ENCODE measurements at regions not wholly inside any gene's neighbourhood (a gene's known extent, or its start where the extent isn't known, plus 50 kb on each side); places are given as distances from the start of the nearest gene placed in this dataset.

DNA sequence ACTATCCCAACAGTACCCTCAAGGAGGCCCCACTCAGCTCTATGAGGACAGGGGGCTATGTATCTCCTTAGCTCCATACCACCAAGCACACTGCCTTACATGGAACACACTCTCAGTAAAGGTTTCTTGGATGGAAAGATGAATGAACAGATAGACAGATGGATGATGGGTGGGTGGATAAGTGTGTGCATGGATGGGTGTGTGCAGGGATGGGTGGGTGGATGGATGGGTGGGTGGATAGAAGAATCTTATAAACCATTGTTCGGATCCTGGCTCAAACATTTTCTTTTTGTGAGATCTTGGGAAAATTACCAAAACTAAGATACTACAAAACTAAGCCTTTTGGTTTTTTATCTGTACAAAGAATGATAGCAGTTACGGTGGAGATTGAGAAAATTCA is 111.0 kb upstream of the NFIA start:
- no peak for DNase-seq
- Histone ChIP-seq H3K27ac (ENCODE audit: insufficient read depth, low read length, poor library complexity, severe bottlenecking) (no peak overlapping the region), H3K9me3 (ENCODE audit: control insufficient read depth, low read length) (no peaks in the 10 kb centered on the region), H3K36me3 (ENCODE audit: control insufficient read depth, insufficient read depth, low read length) (no peaks in the 10 kb centered on the region), H3K27me3 (replicated peaks; ENCODE audit: control insufficient read depth, insufficient read depth, low read length, poor library complexity, severe bottlenecking) (no peaks in the 10 kb centered on the region), H3K4me1 (ENCODE audit: control insufficient read depth, insufficient read depth, low read length, poor library complexity, severe bottlenecking) (no peaks in the 10 kb centered on the region), H3K4me3 (ENCODE audit: insufficient read depth, low read depth, low read length, poor library complexity, severe bottlenecking) (no peak overlapping the region)

DNA sequence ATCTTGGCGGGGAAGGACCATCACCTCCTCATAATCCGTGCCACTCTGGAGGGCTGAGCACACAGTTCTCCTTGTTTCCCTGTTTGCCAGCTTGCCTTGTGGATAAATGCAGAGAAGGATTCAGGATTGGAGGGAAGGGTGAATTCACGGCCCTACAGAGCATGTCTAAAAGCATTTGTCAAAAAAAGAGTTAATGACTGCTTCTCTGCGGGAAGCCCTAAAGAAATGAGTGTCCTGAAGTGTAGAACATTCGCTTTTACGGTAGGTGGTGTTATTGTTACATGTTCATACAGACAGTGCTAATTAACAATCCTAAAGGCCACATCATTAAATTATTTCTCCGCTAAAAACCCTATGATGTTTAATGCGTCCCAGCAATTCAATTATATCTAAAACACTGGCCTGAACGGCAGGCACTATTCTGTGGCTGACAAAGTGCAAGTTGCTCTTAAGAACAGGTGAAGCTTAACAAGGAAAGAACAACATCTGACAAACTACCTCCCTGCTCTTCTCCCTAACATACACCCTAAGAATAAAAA is 112.3 kb upstream of the NFIA start:
- Histone ChIP-seq H3K9me3 (ENCODE audit: control insufficient read depth, low read length) (no peaks in the 10 kb centered on the region), H3K27ac (ENCODE audit: insufficient read depth, low read length, poor library complexity, severe bottlenecking) (no peak overlapping the region), H3K36me3 (ENCODE audit: control insufficient read depth, insufficient read depth, low read length) (no peaks in the 10 kb centered on the region), H3K27me3 (replicated peaks; ENCODE audit: control insufficient read depth, insufficient read depth, low read length, poor library complexity, severe bottlenecking) (no peaks in the 10 kb centered on the region), H3K4me1 (ENCODE audit: control insufficient read depth, insufficient read depth, low read length, poor library complexity, severe bottlenecking) (no peaks in the 10 kb centered on the region), H3K4me3 (ENCODE audit: insufficient read depth, low read depth, low read length, poor library complexity, severe bottlenecking) (no peak overlapping the region)
- no peak for DNase-seq

DNA sequence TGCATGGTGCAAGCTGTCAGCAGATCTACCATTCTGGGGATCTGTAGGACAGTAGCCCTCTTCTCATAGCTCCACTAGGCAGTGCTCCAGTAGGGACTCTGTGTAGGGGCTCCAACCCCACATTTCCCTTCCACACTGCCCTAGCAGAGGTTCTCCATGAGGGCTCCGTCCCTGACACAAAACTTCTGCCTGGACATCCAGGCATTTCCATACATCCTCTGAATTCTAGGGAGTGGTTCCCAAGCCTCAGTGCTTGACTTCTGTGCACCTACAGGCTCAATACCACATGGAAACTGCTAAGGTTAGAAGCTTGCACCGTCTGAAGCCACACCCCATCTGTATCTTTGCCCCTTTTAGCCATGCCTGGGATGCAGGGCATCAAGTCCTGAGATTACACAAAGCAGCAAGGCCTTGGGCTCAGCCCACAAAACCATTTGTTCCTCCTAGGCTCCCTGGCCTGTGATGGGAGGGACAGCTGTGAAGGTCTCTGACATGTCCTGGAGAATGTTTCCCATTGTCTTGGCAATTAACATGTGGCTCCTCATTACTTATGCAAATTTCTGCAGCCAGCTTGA is 117.0 kb upstream of the NFIA start:
- Histone ChIP-seq H3K4me1 (ENCODE audit: control insufficient read depth, insufficient read depth, low read length, poor library complexity, severe bottlenecking) (no peaks in the 10 kb centered on the region), H3K27ac (ENCODE audit: insufficient read depth, low read length, poor library complexity, severe bottlenecking) (no peak overlapping the region), H3K9me3 (ENCODE audit: control insufficient read depth, low read length) (no peaks in the 10 kb centered on the region), H3K36me3 (ENCODE audit: control insufficient read depth, insufficient read depth, low read length) (no peaks in the 10 kb centered on the region), H3K4me3 (ENCODE audit: insufficient read depth, low read depth, low read length, poor library complexity, severe bottlenecking) (no peak overlapping the region), H3K27me3 (replicated peaks; ENCODE audit: control insufficient read depth, insufficient read depth, low read length, poor library complexity, severe bottlenecking) (no peaks in the 10 kb centered on the region)
- no peak for DNase-seq

DNA sequence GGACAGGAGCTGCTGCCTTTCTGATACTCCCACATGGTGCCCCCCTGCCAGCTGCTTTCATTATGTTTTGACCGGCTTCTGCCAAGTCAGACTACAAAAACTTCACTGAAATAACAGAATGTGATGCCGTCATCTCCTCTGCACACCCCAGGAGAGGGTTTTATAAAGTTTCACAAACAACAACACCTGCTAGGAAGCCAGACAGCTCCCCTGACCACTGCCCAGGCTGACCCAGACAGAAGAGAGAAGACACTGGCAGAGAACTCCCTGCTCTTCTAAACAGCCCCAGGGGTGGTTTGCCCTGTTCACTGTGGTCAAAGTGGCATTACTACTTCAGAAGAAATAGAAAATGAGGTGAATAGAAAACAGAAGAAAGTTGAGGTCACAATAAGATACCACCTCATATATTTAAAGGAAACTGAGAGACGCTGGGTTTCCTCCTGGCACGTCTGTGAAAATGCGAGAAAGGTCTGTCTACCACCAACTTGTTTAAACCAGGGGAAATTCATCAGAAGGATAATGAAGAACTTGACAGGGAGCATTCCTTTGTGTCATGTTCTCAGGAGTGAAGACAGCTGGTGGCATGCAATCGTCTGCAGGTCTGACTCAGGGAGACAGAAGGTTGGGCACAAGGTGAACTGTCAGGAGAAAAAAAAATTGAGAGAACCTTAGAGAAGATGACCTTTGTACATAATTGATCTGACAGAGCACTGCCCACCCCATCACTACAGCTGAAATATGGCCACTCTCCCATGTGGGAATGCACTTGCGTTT is 119.0 kb upstream of the NFIA start:
- Histone ChIP-seq H3K36me3 (ENCODE audit: control insufficient read depth, insufficient read depth, low read length) (no peaks in the 10 kb centered on the region), H3K27me3 (replicated peaks; ENCODE audit: control insufficient read depth, insufficient read depth, low read length, poor library complexity, severe bottlenecking) (no peaks in the 10 kb centered on the region), H3K27ac (ENCODE audit: insufficient read depth, low read length, poor library complexity, severe bottlenecking) (no peak overlapping the region)

DNA sequence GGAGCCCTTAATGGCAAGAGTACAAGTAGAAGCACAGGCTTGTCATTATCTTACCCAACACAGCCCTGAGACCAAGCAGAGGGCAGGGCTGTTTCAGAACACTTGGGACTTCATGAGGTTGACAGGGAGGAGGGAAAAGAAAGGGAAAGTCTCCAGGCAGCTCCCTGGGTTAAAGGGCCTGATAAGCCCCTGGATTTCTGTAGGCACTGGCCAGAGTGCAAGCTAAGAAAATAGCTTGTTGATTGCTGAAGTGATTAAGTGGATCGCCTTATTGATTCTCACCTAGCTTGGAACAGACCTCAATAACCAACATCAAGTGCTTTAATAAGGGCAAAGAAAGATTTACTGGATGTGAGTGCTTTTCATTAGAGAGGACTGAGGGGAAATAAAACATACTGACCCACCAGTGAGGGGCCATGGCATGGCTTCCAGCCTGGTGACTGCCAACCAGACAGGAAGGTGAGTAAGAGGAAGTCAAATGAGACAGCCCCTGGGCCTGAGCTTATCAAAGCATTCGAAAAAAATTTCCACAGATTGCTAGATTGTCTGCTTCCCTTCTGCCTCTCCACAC is 121.4 kb upstream of the NFIA start:
- no peak overlapping the region for H3K4me3 ChIP-seq (ENCODE audit: insufficient read depth, low read depth, low read length, poor library complexity, severe bottlenecking)
- H3K36me3 ChIP-seq (ENCODE audit: control insufficient read depth, insufficient read depth, low read length), result no peaks in the 10 kb centered on the region
- no peaks in the 10 kb centered on the region for H3K27me3 ChIP-seq (replicated peaks; ENCODE audit: control insufficient read depth, insufficient read depth, low read length, poor library complexity, severe bottlenecking)
- no peaks in the 10 kb centered on the region for H3K4me1 ChIP-seq (ENCODE audit: control insufficient read depth, insufficient read depth, low read length, poor library complexity, severe bottlenecking)
- no peaks in the 10 kb centered on the region for H3K9me3 ChIP-seq (ENCODE audit: control insufficient read depth, low read length)
- no peak for DNase-seq
- no peak overlapping the region for H3K27ac ChIP-seq (ENCODE audit: insufficient read depth, low read length, poor library complexity, severe bottlenecking)

More for the DNA sequence above, 119.0 kb upstream of the NFIA start:
- no peak for DNase-seq
- Histone ChIP-seq H3K4me1 (ENCODE audit: control insufficient read depth, insufficient read depth, low read length, poor library complexity, severe bottlenecking) (no peaks in the 10 kb centered on the region), H3K4me3 (ENCODE audit: insufficient read depth, low read depth, low read length, poor library complexity, severe bottlenecking) (no peak overlapping the region), H3K9me3 (ENCODE audit: control insufficient read depth, low read length) (no peaks in the 10 kb centered on the region)

DNA sequence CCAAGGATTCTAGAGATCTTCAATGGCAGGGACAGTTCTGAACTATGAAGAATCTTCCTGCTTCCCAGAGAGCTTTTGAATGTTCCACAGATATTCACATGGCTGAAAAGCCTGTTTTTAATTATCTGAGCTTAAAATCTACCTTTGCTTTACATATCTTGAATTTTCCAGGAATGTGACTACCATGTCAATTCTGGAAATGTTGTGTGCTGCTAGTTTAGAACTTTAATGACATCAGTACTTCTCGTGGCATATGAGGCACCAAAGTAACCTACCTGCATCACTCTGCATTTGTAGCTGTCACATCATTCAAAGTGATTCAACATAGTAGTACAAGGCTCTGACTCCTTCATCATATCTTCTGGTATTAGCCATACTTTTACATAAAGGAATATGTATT is 122.7 kb upstream of the NFIA start:
- no peaks in the 10 kb centered on the region for H3K9me3 ChIP-seq (ENCODE audit: control insufficient read depth, low read length)
- no peaks in the 10 kb centered on the region for H3K27me3 ChIP-seq (replicated peaks; ENCODE audit: control insufficient read depth, insufficient read depth, low read length, poor library complexity, severe bottlenecking)
- DNase-seq, result no peak
- H3K27ac ChIP-seq (ENCODE audit: insufficient read depth, low read length, poor library complexity, severe bottlenecking), result no peak overlapping the region
- no peaks in the 10 kb centered on the region for H3K36me3 ChIP-seq (ENCODE audit: control insufficient read depth, insufficient read depth, low read length)
- H3K4me3 ChIP-seq (ENCODE audit: insufficient read depth, low read depth, low read length, poor library complexity, severe bottlenecking), result no peak overlapping the region
- no peaks in the 10 kb centered on the region for H3K4me1 ChIP-seq (ENCODE audit: control insufficient read depth, insufficient read depth, low read length, poor library complexity, severe bottlenecking)

DNA sequence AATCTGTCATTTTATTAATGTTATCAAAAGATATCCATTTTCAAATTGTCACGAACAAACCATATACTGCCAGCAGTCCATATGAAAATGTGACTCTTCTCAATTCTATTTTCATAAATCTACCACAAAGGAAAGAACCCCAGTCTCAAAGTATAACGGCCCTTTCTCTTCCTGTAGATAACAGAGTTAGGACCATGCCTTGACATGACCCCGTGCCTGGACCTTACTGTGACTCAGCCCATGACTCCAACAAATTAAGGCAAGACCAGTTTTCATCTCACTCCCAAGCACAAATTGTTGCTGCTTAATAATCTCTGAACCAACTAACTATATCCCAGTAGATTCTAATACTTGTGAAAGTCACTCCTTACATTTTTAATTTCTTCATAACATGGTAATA is 124.4 kb upstream of the NFIA start:
- DNase-seq, result no peak
- H3K4me1 ChIP-seq (ENCODE audit: control insufficient read depth, insufficient read depth, low read length, poor library complexity, severe bottlenecking), result no peaks in the 10 kb centered on the region
- H3K27me3 ChIP-seq (replicated peaks; ENCODE audit: control insufficient read depth, insufficient read depth, low read length, poor library complexity, severe bottlenecking), result no peaks in the 10 kb centered on the region
- no peaks in the 10 kb centered on the region for H3K36me3 ChIP-seq (ENCODE audit: control insufficient read depth, insufficient read depth, low read length)
- no peak overlapping the region for H3K4me3 ChIP-seq (ENCODE audit: insufficient read depth, low read depth, low read length, poor library complexity, severe bottlenecking)
- no peaks in the 10 kb centered on the region for H3K9me3 ChIP-seq (ENCODE audit: control insufficient read depth, low read length)
- H3K27ac ChIP-seq (ENCODE audit: insufficient read depth, low read length, poor library complexity, severe bottlenecking), result no peak overlapping the region

GRCh38 chr1:60956520-60956919 is 125.8 kb upstream of the NFIA start:
- Histone ChIP-seq H3K36me3 (ENCODE audit: control insufficient read depth, insufficient read depth, low read length) (no peaks in the 10 kb centered on the region), H3K4me1 (ENCODE audit: control insufficient read depth, insufficient read depth, low read length, poor library complexity, severe bottlenecking) (no peaks in the 10 kb centered on the region), H3K9me3 (ENCODE audit: control insufficient read depth, low read length) (no peaks in the 10 kb centered on the region), H3K27ac (ENCODE audit: insufficient read depth, low read length, poor library complexity, severe bottlenecking) (no peak overlapping the region), H3K4me3 (ENCODE audit: insufficient read depth, low read depth, low read length, poor library complexity, severe bottlenecking) (no peak overlapping the region), H3K27me3 (replicated peaks; ENCODE audit: control insufficient read depth, insufficient read depth, low read length, poor library complexity, severe bottlenecking) (no peaks in the 10 kb centered on the region)
- no peak for DNase-seq

DNA sequence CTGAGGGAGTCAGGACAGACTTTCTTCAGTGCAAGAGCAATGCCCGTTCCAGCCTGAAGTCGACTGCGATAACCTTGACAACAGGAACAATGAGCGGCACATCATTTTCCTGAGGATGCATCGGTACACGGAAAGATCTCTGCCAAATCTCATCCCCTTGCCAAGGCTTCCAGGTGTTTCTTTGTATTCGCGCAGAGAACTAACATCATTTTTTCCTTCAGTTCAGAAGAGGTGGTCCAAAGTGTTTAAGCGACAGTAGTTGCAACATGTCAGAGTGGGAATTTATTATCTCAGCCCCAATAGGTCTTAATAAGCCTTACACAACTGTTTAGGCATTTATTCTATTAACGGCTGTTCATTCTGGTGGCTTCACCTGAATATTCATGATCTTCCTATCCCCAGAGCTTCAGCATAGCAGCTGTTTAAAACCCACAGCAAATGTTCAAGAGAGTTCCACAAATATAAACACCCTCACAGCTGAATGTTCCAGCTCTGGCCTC is 129.7 kb upstream of the NFIA start:
- Histone ChIP-seq H3K4me3 (ENCODE audit: insufficient read depth, low read depth, low read length, poor library complexity, severe bottlenecking) (no peak overlapping the region), H3K27ac (ENCODE audit: insufficient read depth, low read length, poor library complexity, severe bottlenecking) (no peak overlapping the region), H3K4me1 (ENCODE audit: control insufficient read depth, insufficient read depth, low read length, poor library complexity, severe bottlenecking) (no peaks in the 10 kb centered on the region), H3K9me3 (ENCODE audit: control insufficient read depth, low read length) (no peaks in the 10 kb centered on the region), H3K27me3 (replicated peaks; ENCODE audit: control insufficient read depth, insufficient read depth, low read length, poor library complexity, severe bottlenecking) (no peaks in the 10 kb centered on the region), H3K36me3 (ENCODE audit: control insufficient read depth, insufficient read depth, low read length) (no peaks in the 10 kb centered on the region)
- DNase-seq, result no peak

Data from effector memory CD4-positive, alpha-beta T cell (primary cell).